Sciatic nerve (tissue), 2 donors: ENCODE measurements at regions not wholly inside any gene's neighbourhood (a gene's known extent, or its start where the extent isn't known, plus 50 kb on each side); places are given as distances from the start of the nearest gene placed in this dataset.

Experiments
- ATAC-seq: fragments of 200-7000 bp; cut with Tn5 transposase; one replicate; pipeline ENCODE4 v1.9.1; 2020; ENCODE audit warnings: mild to moderate bottlenecking, moderate library complexity
- DNase-seq: peaks from one replicate; pipeline ENCODE4 v3.0.0-alpha.2; 2020; ENCODE audit warnings: low spot score
- intact Hi-C: fragments of 100-400 bp; cut with DNase I; formaldehyde crosslinking; loops from one replicate; pipeline ENCODE4 v1.14.2; 2022
- donor health status: DM: no; HTN: no; CAD: no.
- donor health status: DM: no; HTN: no; CAD: no.

- no peak for ATAC-seq
- intact Hi-C loops, result no loop called here
- DNase-seq, result no peak
Measured at GRCh38 chr2:5980450-5981190, 288.4 kb downstream of the SOX11 start.

DNA sequence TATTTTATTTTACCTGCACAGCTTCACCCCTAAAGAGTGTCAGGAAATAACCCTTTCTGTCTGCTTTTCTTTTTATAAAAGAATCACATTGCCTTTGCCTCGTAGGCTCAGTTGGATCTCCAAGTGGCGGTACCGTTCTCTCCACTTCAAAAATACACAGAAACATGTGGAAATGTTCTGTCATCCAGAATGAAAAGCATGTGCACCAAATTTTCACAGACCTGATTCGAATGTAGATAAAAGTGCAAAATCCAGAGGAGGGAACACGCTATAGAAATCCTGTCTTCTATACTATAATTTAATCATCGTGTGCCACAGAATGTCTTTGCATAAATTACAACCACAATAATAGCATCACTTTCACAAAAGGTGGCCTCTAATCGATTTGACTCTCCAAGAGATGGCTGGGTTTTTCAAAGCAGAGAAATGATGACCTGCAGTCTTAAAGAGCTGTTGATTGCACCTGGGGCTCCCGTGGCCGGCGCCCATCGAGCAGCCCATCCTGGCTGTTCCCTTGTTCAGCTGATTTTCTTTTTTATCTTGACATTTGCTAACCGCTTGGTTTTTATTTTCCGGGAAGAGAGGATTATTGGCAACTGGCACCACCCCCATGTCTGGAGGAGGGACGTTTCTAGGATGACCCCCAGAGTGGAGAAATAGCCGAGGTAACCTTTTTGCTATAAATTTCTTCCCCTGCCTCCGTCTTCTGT, 290.2 kb downstream of the SOX11 start:
- DNase-seq (no peak), ATAC-seq (no peak)
- intact Hi-C loops, result no loop called here

GRCh38 chr2:5982903-5983265, 290.7 kb downstream of the SOX11 start:
- ATAC-seq, result no peak

DNA sequence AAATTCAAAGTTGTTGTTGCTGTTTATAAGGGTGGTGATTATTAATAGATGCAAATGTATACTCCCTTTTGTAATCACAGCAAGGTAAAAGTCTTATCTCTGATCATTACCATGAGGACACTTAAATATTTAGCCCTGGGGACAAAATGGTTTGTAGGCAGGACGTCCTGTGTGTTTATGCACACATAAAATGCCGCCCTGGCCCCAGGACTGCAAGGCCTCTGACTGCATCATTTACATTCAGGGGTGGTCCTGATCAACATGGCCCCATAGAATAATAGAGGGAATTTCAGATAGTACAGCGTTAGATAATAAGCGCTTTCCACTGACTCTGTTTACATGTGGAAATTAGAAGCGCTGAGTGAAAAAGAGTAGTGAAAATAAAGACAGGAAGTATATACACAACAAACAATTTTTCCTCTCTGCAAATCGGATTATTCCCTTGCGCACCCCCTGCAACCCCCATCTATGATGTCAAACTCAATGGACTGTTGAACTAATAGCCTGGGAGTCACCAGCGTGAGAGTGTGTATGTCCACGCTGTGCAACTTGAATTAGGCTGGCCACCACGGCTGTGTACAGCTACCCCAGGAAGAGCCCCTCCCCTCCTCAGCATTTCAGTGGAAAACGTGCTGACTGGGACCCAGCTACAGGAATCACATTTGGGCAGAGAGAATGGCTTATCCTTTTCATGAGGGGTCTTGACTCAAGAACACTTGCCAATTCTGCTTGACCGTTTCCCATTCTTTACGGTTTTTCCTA, 291.5 kb downstream of the SOX11 start:
- intact Hi-C loops, result no loop called here
- ATAC-seq (no peak), DNase-seq (no peak)

More at GRCh38 chr2:5982903-5983265, 290.7 kb downstream of the SOX11 start:
- DNase-seq, result no peak
- intact Hi-C loops, result no loop called here

DNA sequence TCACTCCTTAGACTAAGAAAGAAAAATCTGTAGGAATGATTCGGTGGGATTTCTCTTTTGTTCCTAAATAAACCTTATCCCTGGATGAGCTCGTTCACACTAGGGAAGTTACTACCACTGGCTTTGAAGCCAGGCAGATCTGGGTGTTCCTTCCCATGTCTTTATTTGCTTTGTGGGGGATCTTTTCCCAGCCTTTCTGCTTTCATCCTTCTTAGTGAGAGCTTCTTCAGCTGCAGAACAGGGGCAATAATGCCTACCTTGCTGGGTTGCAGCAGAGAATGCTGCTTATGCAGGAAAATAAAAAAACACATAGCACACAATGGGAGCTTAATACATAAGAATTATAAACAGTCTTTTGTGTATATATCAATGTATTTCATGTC, 292.1 kb downstream of the SOX11 start:
- intact Hi-C loops, result no loop called here
- DNase-seq (no peak), ATAC-seq (no peak)

DNA sequence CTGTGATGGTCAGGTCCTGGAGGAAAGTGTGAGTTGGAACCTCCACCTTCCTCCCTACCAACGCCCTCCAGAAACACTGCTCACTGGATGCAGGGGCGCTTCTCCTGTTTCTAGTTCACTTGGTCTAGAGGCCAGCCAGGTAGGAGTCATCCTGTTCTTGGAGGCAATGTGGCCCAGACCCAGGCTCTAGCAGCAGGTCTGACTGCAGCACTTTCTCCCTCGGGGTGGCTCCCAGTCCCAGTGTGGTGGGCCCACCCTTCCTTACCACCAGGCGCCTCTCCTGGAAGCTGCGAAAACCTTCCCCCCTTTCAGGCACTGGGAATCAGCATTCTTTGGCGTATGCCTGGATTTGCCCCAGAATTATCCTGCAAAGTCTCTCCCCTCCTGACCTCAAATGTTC, 292.8 kb downstream of the SOX11 start:
- ATAC-seq, result no peak
- no peak for DNase-seq
- intact Hi-C loops, result no loop called here

DNA sequence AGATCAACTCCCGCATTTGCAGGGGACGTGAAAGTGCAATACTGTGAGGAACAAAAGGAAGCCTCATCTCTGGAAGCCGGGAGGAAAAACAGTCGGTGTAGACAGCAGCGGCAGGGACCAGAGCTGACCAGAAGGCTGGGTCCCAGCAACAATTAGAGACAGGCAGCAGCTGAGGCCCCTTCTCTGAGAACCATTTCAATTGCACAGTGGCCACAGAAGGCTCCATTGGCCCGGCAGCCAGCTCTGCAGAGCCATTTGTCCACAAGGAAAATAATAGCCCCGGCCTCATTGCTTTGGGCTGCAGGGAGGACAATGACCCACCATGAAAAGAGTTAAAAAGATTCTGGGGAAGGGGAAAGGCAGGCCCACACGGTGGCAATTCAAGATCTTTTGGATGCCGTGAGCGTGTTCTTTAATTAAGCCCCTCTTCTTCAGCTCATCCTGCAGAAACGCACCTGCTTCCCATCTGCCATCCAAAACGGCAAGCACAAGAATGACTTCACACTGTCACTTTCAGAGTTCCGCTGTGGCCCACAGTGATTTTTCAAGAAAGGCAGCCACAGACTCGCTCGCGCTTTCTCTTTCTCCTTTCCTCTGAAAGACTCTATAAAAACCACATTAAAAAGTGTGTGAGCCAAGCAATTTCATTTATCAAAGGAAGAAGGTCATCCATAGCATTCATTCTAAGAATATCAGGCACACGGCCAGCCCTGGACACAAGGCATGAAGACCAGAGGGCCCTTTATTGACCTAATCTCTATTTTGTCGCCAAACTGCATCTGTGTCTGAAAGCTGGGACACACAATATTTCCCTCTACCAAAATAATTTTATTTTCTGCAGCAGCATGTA, 293.6 kb downstream of the SOX11 start:
- intact Hi-C loops, result no loop called here
- no peak for DNase-seq
- ATAC-seq, result no peak

- intact Hi-C loops, result no loop called here
- DNase-seq (no peak), ATAC-seq (no peak)
Measured at GRCh38 chr2:5986801-5987787, 294.9 kb downstream of the SOX11 start.

GRCh38 chr2:5988120-5988519, 295.9 kb downstream of the SOX11 start:
- intact Hi-C loops, result loop anchor here (2.0 kb wide), 1 partner anchor 293 kb away; no protein-coding TSS in a partner anchor
- DNase-seq (no peak), ATAC-seq (no peak)

- DNase-seq (no peak), ATAC-seq (no peak)
- intact Hi-C loops, result no loop called here
Measured at GRCh38 chr2:5990086-5990485, 297.9 kb downstream of the SOX11 start.

DNA sequence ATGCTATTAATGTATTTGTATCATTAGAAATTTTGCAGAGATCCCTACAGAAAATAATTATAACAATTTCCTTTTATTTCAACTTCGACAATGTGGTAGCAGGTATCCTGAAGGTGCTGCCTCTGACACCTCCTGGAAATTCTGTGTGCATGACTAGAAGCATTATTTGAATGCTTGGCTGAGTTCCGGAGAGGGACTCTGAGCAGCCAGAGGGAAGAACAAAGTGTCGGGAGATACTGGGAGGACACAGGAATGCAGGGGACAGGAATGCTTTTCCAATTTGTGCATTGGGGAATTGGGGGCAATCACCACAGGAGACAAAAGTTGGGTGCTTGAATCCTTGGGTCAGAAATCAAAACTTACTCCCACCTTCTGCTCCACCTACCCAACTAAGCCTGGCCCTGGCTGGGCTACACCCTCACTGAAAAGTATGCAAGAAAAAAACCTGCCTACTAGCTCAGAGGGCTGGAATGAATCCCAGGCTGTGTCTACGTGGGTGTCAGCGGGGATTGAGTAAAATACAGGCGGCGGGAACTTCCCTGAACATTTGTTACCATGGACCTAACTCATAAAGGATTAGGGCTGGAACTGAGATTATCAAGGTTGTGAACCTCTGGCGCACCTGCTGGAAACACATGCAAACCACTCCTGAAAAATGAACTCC, 299.3 kb downstream of the SOX11 start:
- DNase-seq (no peak), ATAC-seq (no peak)
- intact Hi-C loops, result no loop called here

DNA sequence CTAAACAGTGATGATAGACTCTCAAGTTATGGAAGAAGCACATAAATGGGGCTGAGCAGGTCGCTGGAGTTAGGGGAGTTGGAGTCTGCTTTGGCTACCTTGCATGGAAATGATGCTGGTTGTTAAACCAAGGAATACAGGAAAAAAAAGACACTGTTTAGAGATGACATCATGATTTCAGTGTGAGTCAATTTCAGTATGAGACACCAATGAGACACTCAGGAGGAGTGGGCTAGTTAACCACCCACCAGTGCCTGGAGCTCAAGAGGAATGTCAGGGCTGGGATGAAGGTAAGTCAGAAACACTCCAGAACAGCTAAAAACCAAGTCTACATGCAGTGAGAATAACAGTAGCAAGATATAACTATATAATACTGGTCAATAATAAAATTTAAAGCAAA, 303.6 kb downstream of the SOX11 start:
- DNase-seq (no peak), ATAC-seq (no peak)
- intact Hi-C loops, result no loop called here

- intact Hi-C loops, result no loop called here
- ATAC-seq (no peak), DNase-seq (no peak)
Measured at GRCh38 chr2:6008186-6008585, 316.0 kb downstream of the SOX11 start.

DNA sequence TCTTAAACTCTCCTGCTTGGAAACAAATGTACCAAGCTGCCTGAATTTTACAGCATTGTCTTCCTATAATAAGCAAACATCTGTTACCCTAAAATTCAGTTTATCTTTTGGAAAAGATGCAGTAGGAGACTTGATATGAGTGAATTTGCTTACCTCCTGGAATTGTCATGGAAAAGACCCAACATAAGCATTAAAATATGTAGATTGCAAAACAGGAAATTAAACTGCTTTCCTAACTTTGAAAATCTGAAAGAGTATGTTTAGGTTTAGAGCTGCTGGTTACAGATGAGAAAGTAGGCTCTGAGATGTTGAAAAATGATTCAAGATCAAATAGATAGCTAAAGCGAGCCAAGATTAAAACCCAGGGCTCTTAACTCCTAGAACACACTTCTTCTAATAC, 316.5 kb downstream of the SOX11 start:
- ATAC-seq, result no peak

GRCh38 chr2:6010163-6010562, 318.0 kb downstream of the SOX11 start:
- no peak for DNase-seq
- ATAC-seq, result no peak
- intact Hi-C loops, result no loop called here

More for the DNA sequence above, 316.5 kb downstream of the SOX11 start:
- intact Hi-C loops, result no loop called here
- DNase-seq, result no peak

DNA sequence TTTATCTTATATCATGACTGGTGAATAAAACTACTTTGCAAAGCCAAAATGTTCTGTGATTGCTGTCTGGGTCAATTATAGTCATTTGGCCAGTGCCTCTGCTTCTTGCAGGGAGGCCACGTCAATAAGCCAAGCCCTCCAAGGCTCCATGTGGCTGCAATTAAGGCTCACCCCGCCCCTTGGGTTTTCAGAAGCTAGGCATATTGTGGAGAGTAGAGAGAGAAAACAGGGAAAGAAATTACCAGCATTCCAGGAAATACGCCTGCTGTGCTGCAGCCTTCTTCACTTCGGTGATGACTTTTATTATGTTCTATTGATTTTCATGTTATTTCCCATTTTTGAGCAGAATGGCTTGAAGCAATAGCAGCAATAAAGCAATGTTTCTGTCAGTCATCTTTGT, 319.7 kb downstream of the SOX11 start:
- intact Hi-C loops, result no loop called here
- DNase-seq (no peak), ATAC-seq (no peak)

DNA sequence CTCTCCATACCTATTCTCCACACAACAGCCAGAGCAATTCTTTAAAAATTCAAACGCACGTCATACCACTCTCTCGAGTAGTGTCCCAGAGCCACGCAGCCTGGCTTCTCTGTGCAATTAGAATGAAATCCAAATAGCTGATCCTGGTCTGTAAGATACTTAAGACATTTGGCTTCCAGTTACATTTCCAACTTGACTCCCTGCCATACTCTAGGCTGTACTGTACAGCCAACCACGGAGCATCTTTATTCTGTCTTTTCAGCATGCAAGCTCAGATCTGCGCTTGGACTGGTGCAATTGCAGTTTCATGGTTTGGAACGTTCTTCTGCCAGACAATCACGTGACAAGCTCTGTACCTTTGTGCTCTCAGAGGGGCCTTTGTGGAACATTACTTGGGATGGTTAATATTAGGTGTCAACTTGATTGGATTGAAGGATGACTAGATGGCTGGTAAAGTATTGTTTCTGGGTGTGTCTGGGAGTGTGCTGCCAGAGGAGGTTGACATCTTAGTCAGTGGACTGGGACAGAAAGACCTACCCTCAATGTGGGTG, 325.6 kb downstream of the SOX11 start:
- intact Hi-C loops, result no loop called here
- ATAC-seq, result no peak

More for the DNA sequence above, 325.6 kb downstream of the SOX11 start:
- no peak for DNase-seq
